K562 (cell line): ENCODE measurements at regions not wholly inside any gene's neighbourhood (a gene's known extent, or its start where the extent isn't known, plus 50 kb on each side); places are given as distances from the start of the nearest gene placed in this dataset.

ENCODE experiments used
- ATAC-seq: fragments of 200-7000 bp; cut with Tn5 transposase; 3 replicates; pipeline ENCODE4 v1.9.1; 2020; ENCODE audit warnings: moderate library complexity
- BruUV-seq: library from RNA; stranded (reverse); fragments of 400-500 nt; replicated peaks from 2 replicates; lab custom pipeline; 2021; lab: Mats Ljungman, UMichigan
- CTCF ChIA-PET: fragments of 300-600 bp; formaldehyde crosslinking; extraction: SDS; loops from one replicate; lab custom pipeline; 2021; ENCODE audit warnings: low intra/inter-chr PET ratio; lab: Yijun Ruan, JAX
- POLR2A ChIA-PET: fragments of 300-600, 350-650 bp; sonication (Branson Sonifier 250); formaldehyde crosslinking; extraction: SDS; loops from one replicate; lab custom pipeline; 2021; ENCODE audit warnings: antibody characterized with exemption, inconsistent platforms; lab: Yijun Ruan, JAX
- DNase-seq, 4 experiments: peaks; one replicate each; pipeline versions ENCODE4 v3.0.0 to v3.0.0-alpha.2; 2011 to 2018; ENCODE audit warnings: low spot score in 3 of 4, mixed read lengths in 3 of 4; ENCODE audit errors: extremely low read depth in 1 of 4
- FAIRE-seq: peaks from 2 replicates; lab custom pipeline; 2011; peaks lifted over from hg19 to GRCh38; lab: Jason Lieb, UNC
- H2AFZ ChIP-seq: 2 replicates; pipeline ENCODE4 v1.6.0; 2011; ENCODE audit warnings: low read depth, low read length, control low read depth, inconsistent platforms
- H3K27ac ChIP-seq: fragments of 200-600 bp; 3 replicates; pipeline ENCODE4 v1.8.0; 2011; ENCODE audit warnings: low read depth, mild to moderate bottlenecking, control low read depth, inconsistent platforms, low read length, moderate library complexity, mixed read lengths; ENCODE audit errors: extremely low read depth
- H3K27me3 ChIP-seq, 2 experiments: fragments of 300-600 bp in 1 of 2; 2 replicates in 1 of 2; 3 replicates in 1 of 2; pipeline versions ENCODE4 v1.6.0 to v1.8.0; 2011; ENCODE audit warnings: inconsistent platforms in 2 of 2, low read length in 2 of 2, mild to moderate bottlenecking in 1 of 2, mixed read lengths in 1 of 2, moderate library complexity in 1 of 2; ENCODE audit not compliant: control insufficient read depth in 2 of 2, insufficient read depth in 2 of 2
- H3K36me3 ChIP-seq: fragments of 300-600 bp; 3 replicates; pipeline ENCODE4 v1.8.0; 2011; ENCODE audit warnings: mild to moderate bottlenecking, low read length, inconsistent platforms; ENCODE audit not compliant: control insufficient read depth, insufficient read depth
- H3K4me1 ChIP-seq, 2 experiments: fragments of 200-600 bp in 1 of 2; replicated peaks in 1 of 2; 2 replicates in 1 of 2; 3 replicates in 1 of 2; pipeline versions ENCODE4 v1.5.1 to v1.8.0; 2011; ENCODE audit warnings: inconsistent platforms in 2 of 2, low read length in 2 of 2, mild to moderate bottlenecking in 1 of 2, mixed read lengths in 1 of 2, moderate library complexity in 1 of 2; ENCODE audit not compliant: control insufficient read depth in 2 of 2, insufficient read depth in 2 of 2
- H3K4me2 ChIP-seq: 2 replicates; pipeline ENCODE4 v1.6.1; 2011; ENCODE audit warnings: low read length, control low read depth, inconsistent platforms, mixed read lengths; ENCODE audit not compliant: insufficient read depth
- H3K4me3 ChIP-seq: fragments of 200-600 bp; sonication (generic), shearing (Covaris generic); 2 replicates; pipeline ENCODE4 v1.5.1; 2016; ENCODE audit warnings: control low read depth, inconsistent platforms
- H3K79me2 ChIP-seq: fragments of 200-600 bp; 3 replicates; pipeline ENCODE4 v1.8.0; 2011; ENCODE audit warnings: low read length, inconsistent platforms; ENCODE audit not compliant: control insufficient read depth, insufficient read depth
- H3K9ac ChIP-seq, 2 experiments: 2 replicates each; pipeline versions ENCODE4 v1.6.0 to v1.6.1; 2011; ENCODE audit warnings: low read depth in 2 of 2, low read length in 2 of 2, control low read depth in 1 of 2, inconsistent platforms in 1 of 2, mild to moderate bottlenecking in 1 of 2, mixed read lengths in 1 of 2; ENCODE audit not compliant: insufficient read depth in 1 of 2
- H3K9me1 ChIP-seq: one replicate; pipeline ENCODE4 v1.6.0; 2011; ENCODE audit warnings: inconsistent platforms, mild to moderate bottlenecking, low read length, moderate library complexity; ENCODE audit not compliant: control insufficient read depth, insufficient read depth
- H3K9me3 ChIP-seq: replicated peaks from 2 replicates; pipeline ENCODE4 v1.5.1; 2011; ENCODE audit warnings: low read depth, low read length, inconsistent platforms; ENCODE audit not compliant: control insufficient read depth, insufficient read depth
- H4K20me1 ChIP-seq: replicated peaks from 2 replicates; pipeline ENCODE4 v1.6.1; 2011; ENCODE audit warnings: low read length, inconsistent platforms, mixed read lengths; ENCODE audit not compliant: control insufficient read depth, insufficient read depth
- CCNT2 ChIP-seq: IDR thresholded peaks from 2 replicates; pipeline ENCODE4 v1.6.1; 2011; ENCODE audit warnings: borderline replicate concordance, low read depth, mild to moderate bottlenecking, moderate library complexity, mixed read lengths, low read length; ENCODE audit not compliant: insufficient read length; ENCODE audit errors: extremely low read depth
- COPS2 ChIP-seq: fragments of 450-650 bp; conservative IDR thresholded peaks from 2 replicates; pipeline ENCODE4 v1.6.1; 2016; ENCODE audit warnings: mild to moderate bottlenecking, moderate library complexity
- FOS ChIP-seq: IDR thresholded peaks from 3 replicates; pipeline ENCODE4 v1.6.1; 2011; ENCODE audit not compliant: insufficient read length; ENCODE audit errors: extremely low read depth
- FOSL1 ChIP-seq: fragments of 200-800 bp; sonication (Bioruptor generic); conservative IDR thresholded peaks from 2 replicates; pipeline ENCODE4 v1.6.1; 2016; ENCODE audit warnings: missing genetic modification characterization, missing compliant biosample characterization
- FOXP4 ChIP-seq: sonication (generic); formaldehyde crosslinking; IDR thresholded peaks from 2 replicates; pipeline ENCODE4 v1.8.0; 2022; ENCODE audit warnings: mild to moderate bottlenecking, missing genetic modification reagents, borderline replicate concordance
- HDGF ChIP-seq: fragments of 450-650 bp; IDR thresholded peaks from 2 replicates; pipeline ENCODE4 v1.6.1; 2016
- JUN ChIP-seq, 2 experiments: sonication (generic) in 1 of 2; formaldehyde crosslinking in 1 of 2; IDR thresholded peaks; 2 replicates each; pipeline versions ENCODE4 v1.6.1 to v1.8.0; 2012 to 2022; ENCODE audit warnings: borderline replicate concordance in 2 of 2, mild to moderate bottlenecking in 2 of 2, improper control_type of control experiment in 1 of 2, low read depth in 1 of 2, low read length in 1 of 2, missing genetic modification reagents in 1 of 2
- JUNB ChIP-seq: fragments of 450-650 bp; formaldehyde crosslinking; conservative IDR thresholded peaks from 2 replicates; pipeline ENCODE4 v1.4.0; 2020; ENCODE audit warnings: mild to moderate bottlenecking
- MCM7 ChIP-seq, 2 experiments: fragments of 450-650 bp; IDR thresholded peaks; 2 replicates each; pipeline ENCODE4 v1.6.1; 2016 to 2018
- NBN ChIP-seq: fragments of 450-650 bp; IDR thresholded peaks from 2 replicates; pipeline ENCODE4 v1.6.1; 2016; ENCODE audit warnings: low read depth, mild to moderate bottlenecking
- NELFE ChIP-seq: IDR thresholded peaks from 2 replicates; pipeline ENCODE4 v1.6.1; 2011; ENCODE audit warnings: mild to moderate bottlenecking; ENCODE audit not compliant: insufficient read depth, insufficient read length
- NR2C1 ChIP-seq, 2 experiments: fragments of 450-650 bp; IDR thresholded peaks; 2 replicates each; pipeline ENCODE4 v1.6.1; 2017; ENCODE audit warnings: mild to moderate bottlenecking in 2 of 2, antibody characterized with exemption in 1 of 2, inconsistent platforms in 1 of 2, missing compliant biosample characterization in 1 of 2, missing genetic modification characterization in 1 of 2
- PCBP2 ChIP-seq: fragments of 200-400 bp; formaldehyde crosslinking; IDR thresholded peaks from 2 replicates; pipeline ENCODE4 v1.6.1; 2018; ENCODE audit warnings: low read length, low read depth, mild to moderate bottlenecking, moderate library complexity; ENCODE audit not compliant: poor library complexity, severe bottlenecking
- WHSC1 ChIP-seq: IDR thresholded peaks from one replicate; pipeline ENCODE4 v1.6.1; 2012; ENCODE audit warnings: low read length, control low read depth, inconsistent platforms
- ZNF518B ChIP-seq: fragments of 250-450 bp; sonication (Bioruptor Pico); IDR thresholded peaks from 2 replicates; pipeline ENCODE4 v1.5.0; 2021; ENCODE audit warnings: mild to moderate bottlenecking, moderate library complexity
- WGBS: fragments of 100-300 bp; shearing (Covaris generic); methylation state at CpG from one replicate; pipeline ENCODE4 v1.1.6; 2016; ENCODE audit warnings: low coverage, mixed read lengths; ENCODE audit not compliant: insufficient coverage; ENCODE audit errors: missing lambda C conversion rate; 5-methylcytosine and 5-hydroxymethylcytosine counted together
- in situ Hi-C: fragments of 300-500 bp; cut with MboI; formaldehyde crosslinking; loops from 4 replicates; pipeline ENCODE4 v1.15.0; 2018; ENCODE audit warnings: inconsistent platforms, mixed read lengths
- intact Hi-C: fragments of 100-400 bp; cut with micrococcal nuclease; formaldehyde crosslinking; loops from 2 replicates; pipeline ENCODE4 v1.14.2; 2022

- Histone ChIP-seq H3K79me2 (no peaks in the 10 kb centered on the region), H3K9ac (no peak overlapping the region), H3K27me3 (no peaks in the 10 kb centered on the region), H3K4me1 (no peaks in the 10 kb centered on the region), H2AFZ (no peak overlapping the region), H3K9me3 (no peaks in the 10 kb centered on the region), H3K4me2 (no peak overlapping the region), H3K27ac (no peak overlapping the region), H3K4me3 (no peak overlapping the region), H3K36me3 (no peaks in the 10 kb centered on the region), H3K9me1 (no peaks in the 10 kb centered on the region), H4K20me1 (no peaks in the 10 kb centered on the region)
- ATAC-seq (no peak), DNase-seq (peak in 1 of 4 experiments; percentile 24), FAIRE-seq (no peak)
- intact Hi-C loops: no loop called here
- BruUV-seq: no TSS peak
- ChIA-PET CTCF (no interaction called here), POLR2A (no interaction called here)
- WGBS: 0% methylated on average over 5 of the region's 8 CpGs
- in situ Hi-C loops: no loop called here
- TF ChIP-seq NELFE: no peak
- no peak for TF ChIP-seq ZNF518B (CRISPR knock-in tag)
- no peak for TF ChIP-seq PCBP2
- TF ChIP-seq NR2C1 (IDR thresholded peaks at IDR 0.05): no peak
- TF ChIP-seq NR2C1 (tag; IDR thresholded peaks at IDR 0.05): 0 out of 2 replicates have a peak, but pooled peaks have one; percentile 17
- no peak for TF ChIP-seq WHSC1
- no peak for TF ChIP-seq NBN
- no peak for TF ChIP-seq FOS
- no peak for TF ChIP-seq HDGF
- TF ChIP-seq FOXP4 (CRISPR knock-in tag): no peak
- no peak for TF ChIP-seq JUN (IDR thresholded peaks at IDR 0.05; ENCODE audit: borderline replicate concordance, low read depth, low read length)
- no peak for TF ChIP-seq JUN (CRISPR knock-in tag; IDR thresholded peaks at IDR 0.05; ENCODE audit: borderline replicate concordance)
- no peak for TF ChIP-seq COPS2
- no peak for TF ChIP-seq JUNB (CRISPR knock-in tag)
- no peak for TF ChIP-seq MCM7 (IDR thresholded peaks at IDR 0.05)
- TF ChIP-seq CCNT2: no peak
- peak; percentile 72 for TF ChIP-seq FOSL1 (tag)
Observed at GRCh38 chr18:67359873-67360838, 156.4 kb downstream of the DSEL start.
